Body of pancreas (tissue), 4 donors: ENCODE measurements at regions not wholly inside any gene's neighbourhood (a gene's known extent, or its start where the extent isn't known, plus 50 kb on each side); places are given as distances from the start of the nearest gene placed in this dataset.

Experiments
- ATAC-seq: fragments of 150-250 bp; one replicate; pipeline ENCODE4 v1.9.1; 2016
- DNase-seq, 4 donors: peaks; one replicate each; pipeline ENCODE4 v3.0.0-alpha.2; 2019
- H3K27ac ChIP-seq, 4 donors: fragments of 200-600 bp; sonication (generic); 1 replicate in 3 of 4; 2 replicates in 1 of 4; pipeline versions ENCODE4 v1.5.1 to v1.6.1; 2016 to 2019; ENCODE audit warnings: mild to moderate bottlenecking in 1 of 4, mixed read lengths in 1 of 4, moderate library complexity in 1 of 4
- H3K27me3 ChIP-seq, 2 donors: fragments of 200-600 bp; sonication (generic); one replicate each; pipeline ENCODE4 v1.6.0; 2016; ENCODE audit warnings: mild to moderate bottlenecking in 1 of 2
- H3K36me3 ChIP-seq, 2 donors: fragments of 200-600 bp; sonication (generic); replicated peaks in 1 of 2; 2 replicates each; pipeline ENCODE4 v1.5.1; 2016; ENCODE audit warnings: low read depth in 2 of 2; ENCODE audit not compliant: insufficient read depth in 1 of 2
- H3K4me1 ChIP-seq: fragments of 200-600 bp; sonication (generic); one replicate; pipeline ENCODE4 v1.6.0; 2016
- H3K4me3 ChIP-seq, 2 donors: fragments of 200-600 bp; sonication (generic); 1 replicate in 1 of 2; 2 replicates in 1 of 2; pipeline ENCODE4 v1.5.1; 2016 to 2019
- H3K9me3 ChIP-seq, 3 donors: fragments of 200-600 bp; sonication (generic); 1 replicate in 2 of 3; 2 replicates in 1 of 3; pipeline ENCODE4 v1.5.1; 2016
- POLR2A ChIP-seq, 3 donors: fragments of 450-650 bp; IDR thresholded peaks; one replicate each; pipeline ENCODE4 v1.6.1; 2016; ENCODE audit warnings: antibody characterized with exemption in 3 of 3, mild to moderate bottlenecking in 2 of 3
- WGBS, 2 donors: methylation state at CpG; one replicate each; pipeline ENCODE4 v1.1.5; 2017; 5-methylcytosine and 5-hydroxymethylcytosine counted together
- intact Hi-C: fragments of 100-400 bp; cut with DNase I; formaldehyde crosslinking; loops from one replicate; pipeline ENCODE4 v1.15.1; 2023
- TF ChIP-seq, protein P1 (sequence below), 7 experiments: fragments of 450-650 bp in 4 of 7; fragments of 200-600 bp in 3 of 7; sonication (generic) in 3 of 7; IDR thresholded peaks; one replicate each; pipeline ENCODE4 v1.5.1; 2016 to 2019; ENCODE audit warnings: antibody characterized with exemption in 7 of 7

DNA sequence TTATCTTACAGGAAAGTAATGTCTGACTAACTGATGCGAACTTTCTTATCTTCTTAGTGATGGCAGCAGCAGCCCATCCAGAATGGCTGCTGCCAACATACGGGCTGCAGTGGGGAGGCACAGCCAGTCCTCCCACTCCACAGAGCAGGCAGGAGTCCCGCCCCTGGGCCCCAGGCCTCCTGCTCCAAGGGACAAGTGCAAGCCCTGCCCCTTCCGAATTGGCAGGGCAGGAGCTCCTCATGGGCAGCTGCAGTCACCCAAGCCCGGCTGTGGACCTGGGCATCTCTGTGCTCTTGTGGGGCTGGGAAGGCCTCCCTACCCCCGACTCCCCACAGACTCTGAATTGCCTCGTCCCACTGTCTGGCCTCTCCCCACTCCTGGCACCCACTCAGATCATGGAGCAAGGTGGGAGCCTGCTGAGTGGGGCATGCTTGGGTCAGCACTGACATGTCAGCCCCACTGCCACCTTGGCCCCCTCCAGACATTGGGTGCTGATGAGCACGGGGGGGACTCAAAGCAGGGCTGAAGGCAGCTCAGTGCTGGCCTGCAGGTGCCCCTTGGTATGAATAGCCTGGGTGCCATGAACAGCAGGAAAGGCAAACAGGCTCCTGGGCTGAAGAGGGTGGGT, 618.9 kb upstream of the KCNMB2 start:
- Histone ChIP-seq H3K36me3 (no peaks in the 10 kb centered on the region), H3K27ac (no peak overlapping the region), H3K4me1 (no peaks in the 10 kb centered on the region), H3K9me3 (no peaks in the 10 kb centered on the region), H3K27me3 (no peaks in the 10 kb centered on the region), H3K4me3 (no peak overlapping the region)
- 81 to 82% methylated on average over 8 of the region's 8 CpGs for WGBS, 2 donors
- ATAC-seq, result no peak
- TF ChIP-seq, protein P1, sequence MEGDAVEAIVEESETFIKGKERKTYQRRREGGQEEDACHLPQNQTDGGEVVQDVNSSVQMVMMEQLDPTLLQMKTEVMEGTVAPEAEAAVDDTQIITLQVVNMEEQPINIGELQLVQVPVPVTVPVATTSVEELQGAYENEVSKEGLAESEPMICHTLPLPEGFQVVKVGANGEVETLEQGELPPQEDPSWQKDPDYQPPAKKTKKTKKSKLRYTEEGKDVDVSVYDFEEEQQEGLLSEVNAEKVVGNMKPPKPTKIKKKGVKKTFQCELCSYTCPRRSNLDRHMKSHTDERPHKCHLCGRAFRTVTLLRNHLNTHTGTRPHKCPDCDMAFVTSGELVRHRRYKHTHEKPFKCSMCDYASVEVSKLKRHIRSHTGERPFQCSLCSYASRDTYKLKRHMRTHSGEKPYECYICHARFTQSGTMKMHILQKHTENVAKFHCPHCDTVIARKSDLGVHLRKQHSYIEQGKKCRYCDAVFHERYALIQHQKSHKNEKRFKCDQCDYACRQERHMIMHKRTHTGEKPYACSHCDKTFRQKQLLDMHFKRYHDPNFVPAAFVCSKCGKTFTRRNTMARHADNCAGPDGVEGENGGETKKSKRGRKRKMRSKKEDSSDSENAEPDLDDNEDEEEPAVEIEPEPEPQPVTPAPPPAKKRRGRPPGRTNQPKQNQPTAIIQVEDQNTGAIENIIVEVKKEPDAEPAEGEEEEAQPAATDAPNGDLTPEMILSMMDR (IDR thresholded peaks at IDR 0.05), result no peak
- no peak for TF ChIP-seq POLR2A (IDR thresholded peaks at IDR 0.05)
- intact Hi-C loops, result no loop called here
- no peak for DNase-seq

DNA sequence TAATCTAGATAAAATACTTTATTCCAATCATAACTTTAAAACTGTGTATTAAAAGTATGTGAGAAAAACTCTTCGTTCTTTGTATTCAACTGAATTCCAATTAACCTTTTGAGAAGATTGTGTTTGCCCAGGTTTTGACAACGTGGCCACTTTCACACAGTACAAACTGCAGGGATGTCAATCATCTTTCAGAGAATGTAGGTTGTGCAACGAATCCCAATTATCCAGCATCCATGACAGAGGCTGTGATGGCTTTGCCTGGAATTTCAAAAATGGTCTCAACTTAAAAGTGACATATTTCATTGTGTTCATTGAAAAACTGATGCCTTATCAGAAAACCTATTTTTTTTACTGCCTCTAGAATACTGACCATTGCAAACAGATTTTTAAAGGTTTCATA, 615.1 kb upstream of the KCNMB2 start:
- no peak overlapping the region for H3K27ac ChIP-seq
- no peaks in the 10 kb centered on the region for H3K9me3 ChIP-seq
- ATAC-seq (no peak), DNase-seq (no peak)
- H3K27me3 ChIP-seq, result no peaks in the 10 kb centered on the region
- H3K4me3 ChIP-seq, result no peak overlapping the region
- TF ChIP-seq, protein P1 (IDR thresholded peaks at IDR 0.05), result no peak
- no peak for TF ChIP-seq POLR2A (IDR thresholded peaks at IDR 0.05)
- intact Hi-C loops, result no loop called here
- no peaks in the 10 kb centered on the region for H3K4me1 ChIP-seq
- H3K36me3 ChIP-seq, result no peaks in the 10 kb centered on the region
- WGBS, 2 donors, result 14 to 23% methylated on average over 3 of the region's 3 CpGs

DNA sequence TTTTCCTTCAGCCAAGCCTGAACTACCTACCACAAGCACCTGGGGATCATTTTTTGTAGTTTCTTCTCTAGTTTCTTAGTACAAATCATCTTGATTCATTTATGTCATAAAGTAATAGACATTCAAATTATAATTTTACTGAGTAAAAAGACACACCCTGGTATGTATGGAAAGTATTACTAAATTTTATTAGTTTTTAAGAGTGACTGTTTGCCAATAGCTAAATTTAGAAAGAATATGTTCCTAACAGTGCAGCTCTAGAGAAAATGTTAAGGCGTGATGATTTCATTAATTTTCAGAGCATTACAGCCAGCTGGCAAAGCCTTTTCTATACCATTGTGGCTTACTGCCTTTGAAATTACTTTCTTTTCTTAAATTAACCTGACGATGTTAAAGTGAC, 612.0 kb upstream of the KCNMB2 start:
- H3K36me3 ChIP-seq, result no peaks in the 10 kb centered on the region
- 84 to 93% methylated on average over 2 of the region's 2 CpGs for WGBS, 2 donors
- H3K4me3 ChIP-seq, result no peak overlapping the region
- TF ChIP-seq POLR2A (IDR thresholded peaks at IDR 0.05), result no peak
- TF ChIP-seq, protein P1 (IDR thresholded peaks at IDR 0.05), result no peak
- no peak for ATAC-seq
- no peaks in the 10 kb centered on the region for H3K27me3 ChIP-seq
- intact Hi-C loops, result no loop called here
- H3K4me1 ChIP-seq, result no peaks in the 10 kb centered on the region
- no peak overlapping the region for H3K27ac ChIP-seq
- no peaks in the 10 kb centered on the region for H3K9me3 ChIP-seq
- DNase-seq, result no peak

DNA sequence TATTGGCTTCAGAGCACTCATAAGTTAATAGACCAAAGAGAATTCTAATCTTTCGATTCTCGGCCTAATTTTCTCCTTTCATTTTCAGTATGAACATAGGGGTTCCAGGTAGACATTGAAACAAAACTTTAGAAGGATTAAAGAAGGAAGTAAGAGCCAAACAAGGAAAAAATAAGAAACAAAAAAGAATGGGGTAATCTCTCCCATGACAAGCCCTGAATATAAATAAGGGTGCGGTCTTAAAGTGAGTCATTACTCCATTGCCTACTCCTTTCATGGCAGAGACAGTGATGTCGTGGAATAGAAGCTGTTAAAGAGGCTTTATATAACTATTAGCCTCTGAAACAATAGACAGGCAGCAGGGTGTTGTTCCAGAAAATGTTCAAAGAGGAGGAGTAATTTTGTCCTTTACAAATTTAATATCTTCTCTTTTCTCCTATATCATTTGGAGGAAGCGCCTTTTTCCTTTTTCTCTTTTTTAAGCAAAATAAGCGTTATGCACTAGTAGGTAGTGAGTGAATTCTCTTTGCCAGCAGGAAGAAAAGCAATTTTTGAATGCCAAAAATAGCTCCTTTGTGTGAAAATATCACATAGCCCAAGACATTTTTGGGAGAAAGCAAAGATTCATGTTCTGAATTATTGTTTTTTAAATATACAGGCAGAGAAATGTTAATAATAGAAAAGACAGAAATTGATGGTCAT, 607.9 kb upstream of the KCNMB2 start:
- no peaks in the 10 kb centered on the region for H3K36me3 ChIP-seq
- no peak for DNase-seq
- no peak for TF ChIP-seq POLR2A (IDR thresholded peaks at IDR 0.05)
- TF ChIP-seq, protein P1 (IDR thresholded peaks at IDR 0.05), result no peak
- no peaks in the 10 kb centered on the region for H3K9me3 ChIP-seq
- H3K4me1 ChIP-seq, result no peaks in the 10 kb centered on the region
- intact Hi-C loops, result no loop called here
- H3K27me3 ChIP-seq, result no peaks in the 10 kb centered on the region
- H3K27ac ChIP-seq, result no peak overlapping the region
- WGBS, 2 donors, result 80 to 84% methylated on average over 6 of the region's 6 CpGs
- no peak overlapping the region for H3K4me3 ChIP-seq
- no peak for ATAC-seq

DNA sequence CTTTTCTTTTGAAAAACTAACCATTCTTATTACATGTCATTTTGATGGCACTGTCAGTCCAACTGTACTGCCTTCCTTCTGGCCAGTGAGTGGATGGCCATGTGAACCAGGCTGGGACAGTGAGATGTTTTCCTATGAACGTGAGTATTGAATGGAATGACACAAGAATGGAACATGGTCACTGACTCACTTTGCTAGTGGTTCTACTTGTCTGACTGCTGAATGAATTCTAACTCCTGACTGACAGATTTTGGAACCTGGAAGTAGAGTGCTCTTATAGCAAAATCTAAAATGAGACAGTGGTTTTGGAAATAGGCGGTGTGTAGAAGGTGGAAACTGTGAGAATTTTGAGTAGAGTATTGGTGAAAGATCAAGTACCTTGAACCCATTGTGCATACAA, 606.9 kb upstream of the KCNMB2 start:
- no peaks in the 10 kb centered on the region for H3K27me3 ChIP-seq
- no peak overlapping the region for H3K4me3 ChIP-seq
- no peak overlapping the region for H3K27ac ChIP-seq
- ATAC-seq, result no peak
- H3K4me1 ChIP-seq, result no peaks in the 10 kb centered on the region
- H3K36me3 ChIP-seq, result no peaks in the 10 kb centered on the region
- intact Hi-C loops, result no loop called here
- 67 to 76% methylated on average over 2 of the region's 2 CpGs for WGBS, 2 donors
- DNase-seq, result no peak
- no peaks in the 10 kb centered on the region for H3K9me3 ChIP-seq
- no peak for TF ChIP-seq POLR2A (IDR thresholded peaks at IDR 0.05)
- TF ChIP-seq, protein P1 (IDR thresholded peaks at IDR 0.05), result no peak
